IPS-11a (cell line): ENCODE measurements at regions not wholly inside any gene's neighbourhood (a gene's known extent, or its start where the extent isn't known, plus 50 kb on each side); places are given as distances from the start of the nearest gene placed in this dataset.

Experiments
- H3K4me3 ChIP-seq: one replicate; pipeline ENCODE4 v1.5.1; 2013; ENCODE audit warnings: low read depth, low read length, control low read depth

DNA sequence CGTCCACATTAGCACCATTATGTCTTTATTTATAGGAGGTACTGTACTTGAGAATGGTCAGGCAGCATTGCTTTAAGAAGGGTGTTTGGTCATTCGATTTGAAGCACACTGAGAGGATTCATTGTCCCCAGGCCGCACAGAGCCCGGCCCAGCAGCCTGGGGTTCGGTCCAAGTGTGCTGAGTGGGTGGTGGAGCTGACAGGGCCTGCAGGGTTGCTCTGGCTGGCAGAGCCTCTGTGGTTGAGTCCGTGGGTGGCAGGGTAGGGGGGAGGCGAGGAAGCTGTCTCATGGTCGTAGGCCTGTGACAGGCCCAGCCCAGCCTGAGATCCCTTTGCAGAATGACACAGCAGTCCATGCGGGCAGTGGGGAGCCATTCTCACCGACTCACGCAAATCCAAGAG lies 227.7 kb upstream of the TOPAZ1 start:
- no peak overlapping the region for H3K4me3 ChIP-seq

DNA sequence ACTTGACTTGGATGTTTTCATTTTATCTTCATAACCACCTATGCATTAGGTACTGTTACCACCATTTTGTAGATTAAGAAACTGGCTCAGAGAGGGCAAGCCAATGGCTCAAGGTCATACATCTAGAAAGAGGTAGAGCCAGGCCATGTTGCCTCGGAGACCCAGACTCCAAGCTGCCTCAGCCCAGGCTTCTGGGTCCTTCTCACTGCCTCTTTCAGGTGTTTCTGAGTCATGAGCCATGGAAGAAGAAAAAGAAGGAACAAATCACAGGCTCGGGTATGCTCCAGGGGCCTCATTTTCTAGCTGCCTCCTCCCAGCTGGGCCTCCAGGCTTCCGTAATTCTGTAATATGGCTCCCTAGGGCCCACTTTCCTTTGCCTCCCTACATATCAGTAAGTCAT lies 226.5 kb upstream of the TOPAZ1 start:
- H3K4me3 ChIP-seq: no peak overlapping the region

DNA sequence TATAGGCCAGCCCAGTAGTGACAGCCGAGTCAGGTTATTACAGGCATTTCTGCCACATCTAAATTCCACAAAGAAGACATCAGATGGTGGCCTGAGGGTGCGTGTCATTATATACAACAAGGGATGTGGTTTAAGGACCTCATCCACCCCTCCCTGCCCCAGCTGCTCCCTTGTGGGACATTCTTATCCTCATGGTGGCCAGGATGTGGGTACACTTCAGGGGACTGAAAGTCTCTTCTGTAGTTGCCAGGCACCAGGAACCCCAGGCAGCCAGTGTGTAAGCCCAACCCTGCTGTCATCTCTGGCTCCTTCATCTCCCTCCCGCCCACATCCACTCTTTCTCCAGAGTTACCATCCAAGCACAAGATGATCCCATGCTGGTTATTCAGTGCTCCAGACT lies 224.9 kb upstream of the TOPAZ1 start:
- no peak overlapping the region for H3K4me3 ChIP-seq

DNA sequence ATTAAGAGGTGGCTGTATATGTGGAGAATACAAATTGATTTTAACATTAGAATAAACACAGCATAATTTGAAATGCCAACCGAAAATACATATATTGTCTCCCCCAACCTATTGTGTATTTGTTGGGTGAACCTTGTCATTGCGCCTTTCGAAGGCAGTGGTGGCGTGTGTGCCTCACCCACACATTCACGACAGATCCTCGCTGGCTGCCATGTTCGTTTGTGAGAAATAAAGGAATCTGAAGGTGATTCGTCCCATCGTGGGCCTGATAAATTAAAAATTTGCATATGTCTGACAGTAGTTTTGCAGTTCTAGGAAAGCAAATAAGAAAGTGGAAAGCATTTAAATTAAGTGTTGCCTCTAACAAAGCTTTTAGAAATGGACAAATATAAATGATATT lies 222.8 kb upstream of the TOPAZ1 start:
- H3K4me3 ChIP-seq: no peak overlapping the region

DNA sequence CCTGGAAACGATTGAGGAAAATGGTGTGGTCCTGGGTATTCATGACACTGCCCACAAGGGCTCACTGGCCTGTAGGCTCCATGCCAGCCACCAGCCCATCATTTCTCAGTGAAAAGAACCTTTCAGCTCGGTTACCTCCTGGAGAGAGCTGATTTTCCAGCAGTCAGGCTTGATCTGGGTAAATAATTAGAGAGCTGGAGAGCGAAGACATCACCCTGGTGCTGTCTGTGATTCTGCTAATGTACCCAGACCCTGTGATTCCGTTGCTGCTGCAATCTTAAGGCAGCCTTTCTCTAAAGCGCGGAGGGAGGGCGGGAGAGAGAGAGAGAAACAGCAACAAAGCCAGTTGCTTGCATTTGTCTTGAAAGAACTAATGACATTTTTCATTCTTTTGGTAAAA lies 221.9 kb upstream of the TOPAZ1 start:
- H3K4me3 ChIP-seq: no peak overlapping the region

DNA sequence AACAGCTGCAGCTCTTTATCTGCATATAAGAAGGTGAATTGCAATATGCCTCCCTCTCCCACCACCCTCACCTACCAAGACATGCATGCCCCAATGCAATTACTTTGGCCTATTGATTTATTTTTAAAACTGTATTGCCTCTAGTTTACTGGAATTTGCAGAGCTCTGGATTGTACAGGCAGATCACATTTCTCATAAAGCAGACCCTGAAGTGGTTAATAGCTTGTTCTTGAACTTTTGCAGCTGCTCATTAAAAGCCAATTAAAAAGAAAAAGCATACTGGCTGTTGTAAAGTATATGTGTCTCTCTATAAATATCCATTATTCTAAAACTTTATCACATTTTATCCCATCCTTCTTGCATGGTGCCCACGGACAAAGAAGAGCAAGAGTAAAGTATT lies 221.5 kb upstream of the TOPAZ1 start:
- H3K4me3 ChIP-seq: no peak overlapping the region

DNA sequence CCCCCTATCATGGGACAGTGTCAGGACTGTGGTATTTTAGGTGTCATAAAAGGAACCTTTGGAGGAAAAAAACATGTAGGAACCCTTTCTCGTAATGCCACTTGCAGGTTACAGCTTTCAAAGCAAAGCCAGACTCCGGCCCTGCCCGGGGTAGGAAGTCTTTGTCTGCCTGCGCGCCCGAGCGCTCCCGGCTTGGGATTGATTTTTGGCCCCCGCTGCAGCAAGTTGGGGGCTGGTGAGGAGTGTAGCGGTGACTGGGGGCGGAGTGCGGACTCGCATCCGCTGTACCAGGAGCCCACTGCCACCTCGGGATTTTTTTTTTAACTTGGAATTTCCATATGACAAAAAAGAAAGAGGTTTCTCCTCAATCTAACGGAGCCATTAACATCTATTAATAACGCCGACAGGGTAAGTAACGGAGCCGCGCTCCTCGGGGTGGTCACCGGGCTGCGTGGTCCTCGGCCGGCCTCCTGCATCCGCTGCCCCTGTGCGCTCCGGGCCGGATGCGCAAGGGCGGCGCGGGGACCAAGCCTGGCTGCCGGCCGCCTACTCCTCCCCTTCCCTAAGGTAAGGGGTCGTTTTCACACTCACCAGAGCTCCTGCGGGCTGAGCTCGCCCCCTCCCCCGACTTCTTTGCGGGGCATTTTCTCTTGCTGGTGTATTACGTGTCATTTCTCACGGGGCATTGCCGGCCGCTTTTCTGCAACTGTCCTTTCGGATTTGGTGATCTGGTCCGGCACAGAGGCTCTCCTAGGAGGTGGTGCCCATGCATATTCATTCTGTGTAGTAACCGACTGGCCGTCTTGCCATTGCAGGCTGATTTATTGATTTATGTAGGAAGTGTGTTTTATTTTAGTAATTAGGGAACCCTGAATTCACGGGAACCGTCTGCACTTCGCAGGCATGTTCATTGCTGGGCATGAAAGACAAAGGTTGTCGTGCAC lies 219.8 kb upstream of the TOPAZ1 start:
- peak overlapping the region; percentile 28 for H3K4me3 ChIP-seq

DNA sequence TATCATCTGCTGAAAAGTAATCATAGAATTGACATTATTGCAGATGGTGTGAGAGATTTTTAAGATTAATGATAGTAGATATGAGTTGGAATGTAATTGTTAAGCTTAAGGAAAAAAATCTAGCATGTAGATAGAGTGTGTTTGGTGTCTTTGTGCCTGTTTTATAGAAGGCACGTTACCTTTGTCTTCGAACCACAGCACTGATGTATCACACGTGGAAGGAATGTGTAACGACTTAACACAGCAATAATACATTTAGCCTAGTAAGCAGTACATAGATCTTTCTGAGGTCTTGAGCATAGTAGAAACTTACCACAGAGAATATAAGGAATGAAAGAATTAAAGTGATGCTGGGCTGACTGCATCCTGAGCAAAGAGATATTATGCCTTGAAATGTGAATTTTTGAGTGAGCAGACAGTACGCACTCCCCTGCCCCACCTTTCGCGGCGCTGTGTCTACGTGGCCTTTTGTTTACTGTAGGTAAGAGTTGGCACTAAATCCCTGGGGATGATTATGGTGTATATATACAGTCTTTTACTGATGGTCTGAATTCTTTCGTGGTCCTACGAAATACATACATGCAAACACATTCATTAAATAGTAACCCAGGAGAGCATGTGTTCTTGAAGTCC lies 217.6 kb upstream of the TOPAZ1 start:
- no peak overlapping the region for H3K4me3 ChIP-seq

DNA sequence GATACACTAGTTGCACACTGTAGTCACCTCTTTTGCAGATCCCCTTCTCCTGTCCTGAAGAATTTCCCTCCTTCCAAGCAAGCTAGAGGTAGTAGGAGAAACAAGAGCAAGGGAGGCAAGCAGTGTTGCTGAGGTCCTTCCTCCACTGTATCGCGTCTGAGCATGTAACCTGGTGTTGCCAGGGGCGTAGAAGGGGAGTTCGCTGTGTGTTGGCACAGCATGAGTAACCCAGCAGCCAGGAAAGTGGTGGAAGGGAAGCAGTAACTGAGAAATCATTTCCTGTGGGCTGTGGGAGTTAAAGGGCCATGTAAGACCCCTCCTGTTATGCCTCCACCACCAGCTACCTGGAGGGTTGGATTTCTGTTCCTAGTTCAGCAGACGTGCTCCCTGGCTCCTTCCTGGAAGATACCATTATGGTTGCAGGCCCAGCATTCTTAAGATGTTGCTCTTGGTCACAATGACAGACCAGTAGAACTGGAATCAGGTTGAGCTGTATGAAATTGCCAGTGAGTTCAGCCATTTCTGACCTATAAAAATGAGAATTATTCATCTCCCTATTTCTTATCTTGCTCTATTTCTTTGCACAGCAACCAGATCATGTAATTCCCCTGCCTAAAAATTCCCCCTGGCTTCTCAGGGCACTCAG lies 215.3 kb upstream of the TOPAZ1 start:
- no peak overlapping the region for H3K4me3 ChIP-seq

DNA sequence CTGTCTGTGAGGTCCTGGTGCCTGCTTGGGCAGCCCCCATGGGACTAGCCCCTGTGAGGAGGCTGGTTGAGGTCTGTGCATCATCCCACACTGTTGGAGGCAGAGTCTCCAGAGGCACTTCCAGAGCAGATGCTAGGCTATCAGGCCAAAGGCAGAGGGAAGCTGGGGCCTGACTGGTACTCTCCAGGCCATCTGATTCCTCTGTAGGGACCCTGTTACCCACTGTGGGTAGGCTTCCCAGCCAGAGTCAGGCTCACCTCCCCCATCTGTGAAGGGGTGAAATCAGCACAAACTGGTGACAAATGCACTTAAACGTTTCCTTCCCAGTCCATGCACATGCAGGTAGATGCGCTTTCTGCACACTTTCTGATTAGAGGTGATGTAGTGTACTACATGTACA lies 212.6 kb upstream of the TOPAZ1 start:
- no peak overlapping the region for H3K4me3 ChIP-seq

DNA sequence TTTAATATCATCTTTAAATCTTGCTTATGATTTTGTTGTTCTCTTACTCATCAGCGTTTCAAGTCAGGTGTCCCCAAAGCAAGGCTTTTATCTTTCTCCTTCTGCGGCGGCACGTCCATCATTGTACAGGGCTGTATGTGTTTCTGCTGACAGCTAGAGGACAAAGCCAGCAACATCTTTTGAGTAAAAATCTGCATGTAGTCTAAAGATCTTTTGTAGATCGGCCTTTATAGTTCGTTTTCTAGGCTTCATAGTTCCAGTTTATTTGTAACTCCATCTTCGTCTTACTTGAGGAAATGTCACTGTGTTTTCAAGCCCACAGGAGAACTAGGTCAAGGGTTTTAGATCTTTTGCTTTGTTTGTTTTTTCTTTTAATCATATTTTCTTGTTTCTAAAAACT lies 211.4 kb upstream of the TOPAZ1 start:
- H3K4me3 ChIP-seq: no peak overlapping the region

DNA sequence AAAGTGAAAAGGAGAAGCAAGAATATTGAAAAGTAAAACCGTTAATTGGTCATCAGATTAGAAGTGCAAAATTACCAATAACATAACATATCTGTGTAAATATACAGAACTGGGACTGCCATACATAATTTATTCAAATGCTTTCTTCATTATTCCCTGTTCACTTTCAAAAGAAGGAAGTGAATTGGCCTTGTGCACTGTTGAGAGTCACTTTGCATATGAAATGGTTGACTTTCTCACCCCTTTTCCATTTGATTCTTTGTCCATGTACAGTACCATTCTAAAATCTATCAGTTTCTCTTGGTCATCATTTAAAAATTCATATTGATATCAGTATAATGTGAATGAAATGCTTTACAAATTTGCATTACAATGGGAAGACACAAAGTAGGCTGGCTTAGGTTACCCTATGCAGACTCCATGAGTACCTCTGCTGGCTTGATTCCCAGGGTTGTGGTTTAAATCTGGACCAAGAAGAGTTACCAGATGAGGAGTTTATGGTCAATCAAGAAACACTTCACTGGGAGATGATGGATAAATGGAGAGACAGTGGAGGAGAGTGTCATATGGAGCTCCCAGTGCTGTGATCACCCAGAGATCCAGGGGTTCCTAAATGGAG lies 210.9 kb upstream of the TOPAZ1 start:
- H3K4me3 ChIP-seq: no peak overlapping the region

DNA sequence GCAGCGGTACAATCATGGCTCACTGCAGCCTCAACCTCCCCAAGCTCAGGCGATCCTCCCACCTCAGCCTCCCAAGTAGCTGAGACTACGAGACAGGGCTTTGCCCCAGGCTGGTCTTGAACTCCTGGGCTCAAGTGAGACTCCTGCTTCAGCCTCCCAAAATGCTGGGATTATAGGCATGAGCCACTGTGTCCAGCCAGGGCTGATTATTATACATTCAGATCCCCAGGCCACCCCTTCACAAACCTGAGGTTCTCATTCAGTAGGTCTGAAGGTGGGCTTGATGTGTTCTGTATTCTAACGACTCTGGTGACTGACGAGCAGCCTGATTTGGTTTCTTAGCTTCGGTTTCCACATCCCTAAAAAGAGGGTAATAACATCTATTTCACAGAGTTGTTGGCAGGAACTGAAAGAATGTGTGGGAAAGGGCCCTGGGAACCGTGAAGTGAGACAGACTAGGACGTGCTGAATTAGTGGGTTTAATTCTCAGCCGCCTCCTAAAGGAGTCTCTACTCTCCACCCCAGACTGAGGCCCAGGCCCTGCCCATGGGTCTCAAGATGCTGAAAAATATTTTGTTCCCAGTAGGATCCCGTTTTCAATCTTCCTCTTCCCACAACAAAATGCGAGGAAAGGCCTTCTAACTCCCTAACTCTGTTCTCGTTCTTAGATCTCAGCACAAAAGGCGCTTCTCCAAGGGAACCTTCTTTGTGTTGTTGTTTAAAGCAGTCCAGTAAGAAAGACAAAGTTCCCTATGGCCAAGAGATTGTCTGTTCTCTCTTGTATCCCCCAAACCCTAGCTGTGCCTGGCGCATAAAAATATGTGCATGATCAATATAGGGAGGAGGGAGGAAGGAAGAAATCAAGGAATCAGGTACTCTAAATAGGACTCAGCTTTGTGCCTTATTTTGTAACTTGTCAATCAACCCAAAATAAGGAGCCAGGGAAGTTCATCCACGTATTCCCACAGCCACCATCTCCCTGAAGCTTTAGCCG lies 210.0 kb upstream of the TOPAZ1 start:
- no peak overlapping the region for H3K4me3 ChIP-seq

DNA sequence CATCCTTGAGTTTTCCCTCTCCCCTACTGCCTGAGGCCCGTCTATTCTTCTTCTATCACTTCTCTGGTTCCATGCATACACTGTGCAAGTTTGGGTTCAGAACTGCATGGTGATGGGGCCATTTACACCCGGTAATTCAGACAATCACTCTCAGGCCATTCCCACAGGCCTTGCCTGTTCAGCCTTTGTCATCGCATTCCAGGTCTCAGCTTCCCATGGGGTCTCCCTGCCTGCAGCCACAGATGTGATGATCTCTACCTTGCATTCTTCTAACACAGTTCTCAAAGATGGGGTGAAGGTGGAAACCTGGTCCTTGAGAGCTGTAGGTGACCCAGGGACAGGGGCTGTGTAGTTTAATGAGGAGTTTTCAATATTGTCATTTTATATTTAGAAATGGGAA lies 209.2 kb upstream of the TOPAZ1 start:
- H3K4me3 ChIP-seq: no peak overlapping the region

DNA sequence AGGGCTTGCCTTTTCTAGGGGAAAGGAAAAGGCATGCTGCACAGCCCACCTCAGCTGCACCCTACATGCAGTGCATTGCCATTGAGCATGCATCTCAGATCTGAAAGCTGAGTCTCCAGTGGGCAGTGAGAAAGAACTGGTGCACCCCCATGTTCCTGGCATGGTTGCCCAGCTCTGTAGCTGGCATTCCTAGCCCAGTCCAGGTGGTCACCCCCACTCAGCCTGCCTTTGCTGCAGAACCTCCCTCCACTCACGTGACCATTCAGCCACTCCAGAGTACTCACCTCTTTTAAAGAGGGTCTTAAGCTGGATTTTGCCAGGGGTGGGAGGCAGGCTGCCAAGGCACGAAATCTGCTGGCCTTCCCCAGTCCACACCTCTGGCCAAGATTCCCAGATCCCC lies 208.6 kb upstream of the TOPAZ1 start:
- no peak overlapping the region for H3K4me3 ChIP-seq

DNA sequence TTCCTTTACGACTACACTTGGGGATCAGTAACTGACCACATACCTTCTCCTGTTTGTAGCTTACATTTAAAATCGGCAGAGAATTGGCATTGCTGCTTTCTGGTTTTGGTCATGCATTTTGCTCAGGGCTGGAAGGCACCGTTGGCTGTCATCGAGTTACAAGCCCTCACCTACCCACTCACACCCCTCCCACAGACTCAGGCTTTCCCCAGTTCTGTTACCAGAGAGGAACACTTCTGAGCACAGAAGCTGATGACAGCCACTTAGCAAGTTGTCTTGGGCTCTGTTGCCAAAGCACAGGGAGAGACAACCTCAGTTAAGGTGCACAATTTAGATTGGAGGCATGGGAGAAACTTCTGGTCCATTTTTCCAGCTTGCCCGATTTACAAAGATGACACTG lies 204.8 kb upstream of the TOPAZ1 start:
- H3K4me3 ChIP-seq: no peak overlapping the region

DNA sequence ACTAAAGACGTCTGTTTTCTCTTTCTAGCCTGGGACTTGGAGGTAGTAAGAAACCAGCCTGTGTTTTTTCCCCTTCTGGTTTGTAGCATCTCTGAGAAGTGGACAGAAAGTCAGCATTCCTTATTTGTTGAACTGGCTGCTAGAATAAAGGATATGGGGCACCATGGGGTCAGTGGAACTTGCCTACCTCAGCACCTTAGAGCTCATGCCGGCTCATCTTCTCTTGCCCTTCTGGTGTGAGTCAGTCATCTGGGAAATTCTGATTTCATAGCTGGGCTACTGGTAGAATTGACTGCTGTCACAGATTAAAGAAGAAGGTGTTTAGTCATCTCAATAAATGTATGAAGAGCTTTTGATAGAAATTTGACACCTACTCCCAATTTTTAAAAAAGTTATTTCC lies 202.7 kb upstream of the TOPAZ1 start:
- H3K4me3 ChIP-seq: no peak overlapping the region

DNA sequence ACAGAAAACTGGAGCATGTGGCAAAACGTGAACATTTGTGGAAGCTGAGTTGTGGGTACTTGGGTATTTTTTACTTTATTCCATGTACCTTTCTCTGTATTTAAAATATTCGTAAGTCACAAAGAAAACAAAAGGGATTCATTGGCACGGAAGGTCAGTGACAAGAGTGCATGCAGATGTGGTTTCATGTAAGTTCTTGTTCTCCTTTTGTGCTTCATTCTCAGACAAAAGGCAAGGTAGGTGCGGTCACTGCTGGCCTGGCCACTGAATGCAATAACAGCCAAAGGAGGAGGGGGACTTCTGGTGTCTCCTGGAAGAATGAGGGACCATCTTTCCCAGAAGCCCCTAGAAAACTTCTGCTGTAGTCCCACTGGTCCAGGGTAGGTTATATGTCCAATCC lies 200.0 kb upstream of the TOPAZ1 start:
- no peak overlapping the region for H3K4me3 ChIP-seq

DNA sequence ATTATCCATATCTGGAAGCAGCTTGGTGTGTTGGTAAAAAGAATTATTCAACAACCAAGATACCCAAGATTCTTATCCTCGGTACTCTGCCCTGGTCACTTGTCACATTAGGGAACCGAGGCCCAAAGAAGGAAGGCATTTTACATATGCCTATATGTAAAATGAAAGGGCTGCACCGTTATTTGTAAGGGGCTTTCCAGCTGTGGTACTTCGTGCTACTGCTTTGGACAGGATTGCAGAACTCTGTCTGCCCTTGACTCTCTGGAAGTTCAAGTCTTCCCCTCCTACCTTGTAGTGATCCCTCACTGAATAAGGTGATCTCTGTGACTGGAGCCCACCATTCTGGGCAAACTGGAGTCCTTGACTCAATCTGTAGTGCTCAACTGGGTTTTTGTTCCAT lies 198.9 kb upstream of the TOPAZ1 start:
- H3K4me3 ChIP-seq: no peak overlapping the region

DNA sequence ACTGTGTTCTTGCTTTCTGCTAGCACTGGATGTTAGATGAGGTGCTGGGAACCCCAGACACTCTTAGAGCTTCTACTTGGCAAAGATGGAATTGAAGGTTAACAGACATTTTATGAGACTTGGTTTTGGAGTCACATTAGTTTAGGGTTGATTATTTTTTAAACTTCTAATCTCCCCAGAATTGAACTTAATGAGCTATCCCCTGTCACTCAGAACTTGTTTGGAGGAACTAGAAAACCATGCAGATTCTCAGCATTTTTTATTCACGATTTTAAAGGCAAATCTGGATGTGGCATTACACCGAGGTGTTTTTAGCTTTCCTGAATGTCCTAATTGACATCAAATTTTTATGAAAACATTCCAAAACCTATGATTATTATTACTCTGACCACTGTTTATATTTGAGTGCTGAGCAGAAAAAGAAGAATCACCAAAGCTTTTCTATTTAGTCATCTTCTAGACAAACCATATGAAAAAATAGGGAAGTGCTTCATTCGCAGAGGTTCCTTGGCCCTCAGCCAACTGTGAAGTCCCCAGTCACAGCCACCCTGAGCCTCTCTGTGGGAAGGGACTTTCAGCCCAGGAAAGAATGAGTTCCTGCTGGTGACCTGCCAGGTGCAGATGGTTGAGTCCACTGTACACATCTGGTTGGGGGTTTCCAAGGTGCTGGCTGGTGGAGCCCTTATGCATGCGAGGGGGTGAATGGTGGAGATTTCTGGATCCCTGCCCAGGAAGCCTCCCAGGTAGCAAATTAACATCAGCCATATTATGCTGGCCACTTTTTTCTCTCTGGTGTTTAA lies 196.0 kb upstream of the TOPAZ1 start:
- H3K4me3 ChIP-seq: no peak overlapping the region
